ENCODE measurements at regions not wholly inside any gene's neighbourhood (a gene's known extent, or its start where the extent isn't known, plus 50 kb on each side); places are given as distances from the start of the nearest gene placed in this dataset.
"Not testable (repeated sequence)": the region's sequence is repeated elsewhere in the genome, so short reads cannot be mapped to it uniquely, and the experiment has no call there.

GRCh38 chr2:21781962-21782361 lies 658.2 kb downstream of the TDRD15 start:
- no peak for TF ChIP-seq ZFX (IDR thresholded peaks at IDR 0.05)
- no peak for TF ChIP-seq CTCF (conservative IDR thresholded peaks at IDR 0.05)
- no peak overlapping the region for H3K27ac ChIP-seq

- no peak overlapping the region for H3K27ac ChIP-seq
- no peak for TF ChIP-seq ZFX (IDR thresholded peaks at IDR 0.05)
- TF ChIP-seq CTCF (conservative IDR thresholded peaks at IDR 0.05) = no peak
Measured at GRCh38 chr2:21782866-21783265, 659.1 kb downstream of the TDRD15 start.

GRCh38 chr2:21787941-21788340 lies 664.2 kb downstream of the TDRD15 start:
- no peak for TF ChIP-seq CTCF (conservative IDR thresholded peaks at IDR 0.05)
- H3K27ac ChIP-seq = no peak overlapping the region

GRCh38 chr2:21790311-21790710 lies 666.5 kb downstream of the TDRD15 start:
- not testable (repeated sequence) for H3K27ac ChIP-seq

- H3K27ac ChIP-seq = no peak overlapping the region
- TF ChIP-seq CTCF (conservative IDR thresholded peaks at IDR 0.05) (no peak), ZFX (IDR thresholded peaks at IDR 0.05) (no peak)
Measured at GRCh38 chr2:21792571-21792970, 668.8 kb downstream of the TDRD15 start.

- H3K27ac ChIP-seq = no peak overlapping the region
- no peak for TF ChIP-seq CTCF (conservative IDR thresholded peaks at IDR 0.05)
- TF ChIP-seq ZFX (IDR thresholded peaks at IDR 0.05) = no peak
Measured at GRCh38 chr2:21793461-21793860, 669.7 kb downstream of the TDRD15 start.

GRCh38 chr2:21794611-21795010 lies 670.8 kb downstream of the TDRD15 start:
- TF ChIP-seq ZFX (IDR thresholded peaks at IDR 0.05) = no peak
- TF ChIP-seq CTCF (conservative IDR thresholded peaks at IDR 0.05) = no peak

GRCh38 chr2:21800356-21800755 lies 676.6 kb downstream of the TDRD15 start:
- no peak overlapping the region for H3K27ac ChIP-seq
- TF ChIP-seq ZFX (IDR thresholded peaks at IDR 0.05) (no peak), CTCF (conservative IDR thresholded peaks at IDR 0.05) (no peak)

More at GRCh38 chr2:21794611-21795010, 670.8 kb downstream of the TDRD15 start:
- H3K27ac ChIP-seq = no peak overlapping the region

All from C4-2B (cell line).